ENCODE measurements at regions not wholly inside any gene's neighbourhood (a gene's known extent, or its start where the extent isn't known, plus 50 kb on each side); places are given as distances from the start of the nearest gene placed in this dataset.

DNA sequence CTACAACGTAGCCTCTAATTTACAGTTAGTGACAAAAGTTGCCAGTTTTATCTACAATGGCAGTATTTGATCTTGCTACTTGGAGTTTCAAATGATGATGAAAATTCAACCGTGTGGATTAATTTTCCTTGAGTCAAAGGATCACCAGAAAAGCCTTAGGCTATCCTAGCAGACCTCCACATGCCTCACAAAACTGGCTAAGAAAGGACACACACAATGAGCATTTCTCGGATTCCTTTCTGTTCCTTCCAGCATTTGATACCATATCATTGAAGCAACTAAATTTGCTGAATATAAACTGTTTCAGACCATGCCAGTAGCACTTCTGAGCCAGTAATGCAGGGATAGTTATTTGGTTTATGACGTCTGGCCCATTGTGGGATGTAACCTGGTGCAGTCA lies 587.4 kb upstream of the MDFIC2 start:
- DNase-seq (ENCODE audit: low read depth in 2 of 2): no peak

DNA sequence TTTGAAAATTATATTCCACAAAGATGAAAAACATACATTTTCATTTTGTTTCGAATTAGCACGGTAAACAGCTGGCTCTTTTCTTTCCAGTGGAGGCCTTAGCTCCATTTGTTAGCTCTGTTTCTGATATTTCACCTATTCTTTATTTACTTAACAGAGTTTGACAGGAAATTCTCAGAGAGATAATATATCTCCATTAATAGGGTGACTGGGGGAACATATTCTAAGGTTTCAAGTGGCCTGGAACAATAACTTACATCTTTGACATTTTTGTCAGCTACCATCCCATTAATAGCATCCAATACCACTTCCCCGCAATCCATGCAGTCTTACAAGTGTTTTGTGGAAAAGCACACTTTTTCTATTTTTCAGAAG lies 577.6 kb upstream of the MDFIC2 start:
- no peak for DNase-seq (ENCODE audit: low read depth in 2 of 2)

DNA sequence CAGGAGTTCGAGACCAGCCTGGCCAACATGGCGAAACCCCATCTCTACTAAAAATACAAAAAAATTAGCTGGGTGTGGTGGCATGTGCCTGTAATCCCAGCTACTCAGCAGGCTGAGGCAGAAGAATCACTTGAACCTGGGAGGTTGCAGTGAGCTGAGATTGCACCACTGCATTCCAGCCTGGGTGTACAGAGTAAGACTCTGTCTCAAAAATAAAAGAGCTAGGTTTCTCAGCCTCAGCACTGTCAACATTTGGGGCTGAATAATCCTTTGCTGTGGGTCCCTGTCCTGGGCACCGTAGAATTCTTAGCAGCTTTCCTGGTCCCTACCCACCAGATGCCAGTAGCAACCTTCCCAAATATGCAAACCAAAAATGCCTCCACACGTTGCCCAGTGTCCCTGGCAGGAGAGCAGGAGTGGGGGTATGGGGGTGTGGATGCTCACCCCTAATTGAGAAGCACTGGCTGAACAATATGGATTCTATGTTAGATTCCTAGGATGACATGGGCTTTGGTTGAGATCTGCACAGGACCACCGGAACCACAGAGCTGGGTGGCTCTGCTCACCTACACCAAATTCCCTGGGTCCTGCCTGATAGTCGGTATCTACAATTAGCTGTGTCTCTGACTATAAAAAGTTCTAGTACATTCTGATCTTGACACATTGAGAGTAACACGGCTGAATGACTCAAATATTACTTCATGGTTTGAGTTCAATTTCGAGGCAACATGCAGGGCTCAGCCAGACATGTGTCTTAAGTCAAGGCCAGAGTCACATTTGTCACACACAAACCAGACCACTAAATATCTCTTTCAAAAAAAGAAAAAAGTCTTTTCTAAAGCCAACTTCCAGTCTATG lies 577.0 kb upstream of the MDFIC2 start:
- no peak for DNase-seq (ENCODE audit: low read depth in 2 of 2)

DNA sequence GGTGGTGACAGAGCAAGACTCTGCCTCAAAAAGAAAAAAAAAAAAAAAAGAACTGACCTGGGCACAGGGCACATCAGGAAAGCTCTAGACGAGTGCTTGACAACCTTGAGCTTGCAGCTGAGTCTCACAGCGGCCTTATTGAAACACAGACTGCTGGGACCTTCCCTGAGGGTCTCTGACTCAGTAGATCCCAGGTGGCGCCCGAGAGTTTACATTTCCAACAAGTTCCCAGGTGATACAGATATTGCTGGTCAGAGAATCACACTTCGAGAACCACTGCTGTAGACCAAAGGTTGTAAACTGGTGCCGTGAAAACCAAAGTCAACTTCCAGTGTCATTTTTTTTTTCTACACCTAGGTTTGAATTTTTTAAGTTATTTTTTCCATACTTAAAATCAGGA lies 573.2 kb upstream of the MDFIC2 start:
- DNase-seq (ENCODE audit: low read depth in 2 of 2): no peak

DNA sequence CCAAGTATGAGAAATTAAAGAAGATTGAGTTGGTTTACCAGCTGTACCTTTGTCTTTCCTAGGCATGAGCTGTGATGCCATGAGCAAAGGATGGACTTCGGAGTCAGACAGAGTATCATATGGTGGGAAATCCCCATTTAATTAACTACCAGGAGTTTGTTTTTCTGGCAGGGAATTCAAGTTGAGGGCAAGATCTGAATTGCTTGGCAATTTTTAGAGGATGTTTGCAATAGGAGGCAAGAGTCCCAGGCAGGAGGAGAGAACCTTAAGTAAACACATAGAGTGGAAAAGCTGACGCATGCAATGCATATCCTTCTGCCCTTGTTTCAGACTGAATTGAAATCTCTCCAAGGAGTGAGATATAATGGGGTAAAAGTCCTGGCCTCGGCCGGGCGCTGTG lies 569.7 kb upstream of the MDFIC2 start:
- DNase-seq (ENCODE audit: low read depth in 2 of 2): no peak

DNA sequence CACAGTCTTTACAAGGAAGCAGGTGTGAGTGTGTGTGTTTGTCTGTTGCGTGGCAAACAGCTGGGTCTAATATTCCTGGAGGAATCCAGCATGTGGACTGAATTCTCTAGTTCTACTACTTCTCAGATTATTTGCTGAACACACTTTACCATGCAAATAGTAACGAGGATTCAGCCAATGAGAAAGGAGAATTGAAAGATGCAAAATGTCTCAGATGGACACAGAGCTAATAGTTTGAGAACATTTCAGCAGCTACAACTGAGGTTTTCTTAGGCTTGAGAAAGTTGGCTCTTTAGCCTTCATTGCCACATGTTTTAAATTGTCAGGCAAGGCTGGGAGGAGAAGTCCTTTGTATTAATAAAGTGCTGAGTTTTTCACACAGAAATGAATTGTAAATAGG lies 568.0 kb upstream of the MDFIC2 start:
- DNase-seq (ENCODE audit: low read depth in 2 of 2): no peak

DNA sequence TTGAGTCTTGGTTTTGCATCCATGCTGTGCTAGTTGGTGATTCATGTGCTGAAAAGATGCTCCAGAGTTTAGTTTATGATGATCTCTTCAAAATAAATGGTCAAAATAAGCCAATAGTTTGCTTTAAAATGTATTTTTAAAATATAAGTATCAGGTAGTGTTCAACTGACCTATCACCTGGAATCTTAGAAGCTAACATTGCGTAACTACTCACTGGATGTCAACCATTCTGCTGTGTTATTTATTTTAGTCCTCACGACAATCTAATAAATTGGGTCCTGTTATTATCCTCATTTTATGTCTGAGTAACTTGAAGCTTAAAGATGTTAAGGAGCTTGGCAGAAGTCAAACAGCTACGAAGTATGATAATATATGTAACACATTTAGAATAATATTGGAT lies 563.7 kb upstream of the MDFIC2 start:
- DNase-seq (ENCODE audit: low read depth in 2 of 2): no peak

DNA sequence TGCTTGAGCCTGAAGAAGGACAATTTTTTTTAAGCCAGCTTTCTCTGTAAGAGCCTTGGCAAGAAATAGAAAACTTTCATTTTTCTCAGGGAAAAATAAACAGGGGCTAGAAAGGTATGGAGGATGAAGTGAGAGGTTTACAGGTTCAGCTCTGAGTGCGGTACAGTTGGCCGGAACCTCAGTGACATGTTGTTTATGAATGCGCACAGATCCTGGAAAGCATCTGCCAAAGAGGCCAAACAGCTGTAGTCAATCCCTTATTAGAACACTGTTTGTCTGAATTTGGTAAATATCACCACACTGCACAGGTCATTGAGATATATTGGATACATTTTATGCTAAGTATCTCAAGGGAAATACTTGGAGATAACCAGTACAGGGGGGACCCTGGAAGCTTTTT lies 561.8 kb upstream of the MDFIC2 start:
- no peak for DNase-seq (ENCODE audit: low read depth in 2 of 2)

DNA sequence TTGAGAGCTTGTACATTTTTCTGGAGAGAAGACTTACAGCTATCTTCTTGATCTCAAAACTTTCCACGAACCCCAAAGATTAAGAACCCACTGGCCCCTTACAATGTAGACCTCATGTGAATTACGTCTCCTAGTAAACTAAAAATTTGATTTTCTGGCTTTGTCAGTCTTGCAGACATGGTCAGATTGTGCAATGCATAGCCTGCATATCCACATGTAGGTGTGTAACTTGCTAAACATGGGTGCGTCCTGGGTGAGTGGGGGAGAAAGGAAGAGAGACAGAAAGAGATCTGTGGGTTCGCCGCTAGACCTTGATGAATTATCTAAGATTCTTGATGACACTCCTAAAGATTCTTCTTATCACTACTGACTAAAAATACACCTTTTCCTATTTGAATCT lies 561.2 kb upstream of the MDFIC2 start:
- no peak for DNase-seq (ENCODE audit: low read depth in 2 of 2)

DNA sequence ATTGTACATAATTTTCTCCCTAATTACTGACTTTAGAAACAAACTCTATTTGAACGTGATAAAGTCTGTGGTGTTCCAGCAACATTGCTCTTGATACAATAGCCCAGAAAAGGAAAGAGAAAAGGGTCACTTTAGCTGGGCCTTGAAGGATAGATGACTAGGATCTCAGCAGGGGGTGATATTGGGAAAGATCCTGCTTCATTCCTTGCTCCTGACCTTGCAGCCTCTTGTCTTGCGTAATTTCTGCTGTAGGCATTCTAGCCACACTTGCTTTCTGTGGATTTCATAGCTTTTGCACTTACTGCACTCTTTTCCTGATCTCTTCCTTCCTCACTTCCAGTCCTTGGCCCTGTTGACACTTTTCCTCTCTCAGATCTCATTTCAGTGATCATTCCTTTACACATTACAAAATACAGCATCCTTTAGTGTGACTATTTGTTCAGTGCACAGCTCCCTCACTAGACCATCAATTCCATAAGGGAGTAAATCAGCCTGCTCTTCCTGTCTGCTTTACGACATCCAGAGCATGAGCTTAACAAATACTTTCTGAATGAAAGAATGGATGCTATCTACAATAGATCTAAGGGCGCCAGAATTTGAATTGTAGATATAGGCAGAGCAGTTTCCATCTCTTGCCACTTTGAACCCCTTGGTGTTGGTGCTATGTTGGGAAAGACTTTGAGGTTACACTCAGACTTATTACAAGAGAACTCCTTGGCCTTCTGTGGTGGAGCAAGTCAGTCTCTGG lies 559.6 kb upstream of the MDFIC2 start:
- DNase-seq (ENCODE audit: low read depth in 2 of 2): no peak

DNA sequence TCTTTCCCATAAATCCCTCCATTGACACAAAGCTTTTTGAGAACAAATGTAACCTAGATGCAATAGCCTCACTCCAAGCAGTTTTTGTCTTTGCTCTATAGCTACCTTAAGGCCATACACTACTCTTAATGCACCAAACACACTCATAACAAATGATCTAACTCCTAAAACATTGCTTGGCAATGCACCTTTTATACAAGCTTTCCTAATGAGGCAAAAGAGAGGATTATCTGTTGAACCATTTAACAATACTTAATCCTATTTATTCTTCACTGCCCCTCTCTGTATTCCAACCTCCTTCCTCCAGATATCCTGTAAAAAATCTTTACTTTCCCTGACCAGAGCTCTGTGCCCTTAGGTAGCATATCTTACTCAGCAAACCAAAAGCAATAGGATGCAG lies 558.1 kb upstream of the MDFIC2 start:
- DNase-seq (ENCODE audit: low read depth in 2 of 2): no peak

DNA sequence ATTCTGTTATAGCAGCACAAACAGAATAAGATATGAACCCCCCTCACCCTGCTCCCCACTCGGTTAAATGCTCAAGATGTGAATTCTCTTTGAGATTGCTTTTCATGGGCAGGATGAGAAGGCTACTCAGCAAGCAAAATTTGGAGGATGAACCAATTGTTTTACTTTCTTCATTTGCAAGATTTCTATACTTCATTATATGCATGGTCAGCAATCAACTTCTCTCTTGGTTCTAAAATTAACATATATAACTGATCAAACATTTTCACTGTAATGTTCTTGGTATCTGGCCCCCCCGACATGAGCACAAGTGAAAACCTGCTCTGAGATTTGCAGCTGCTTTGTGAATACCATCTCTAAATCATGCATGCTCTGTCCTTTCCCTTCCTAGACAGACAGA lies 556.1 kb upstream of the MDFIC2 start:
- DNase-seq (ENCODE audit: low read depth in 2 of 2): no peak

DNA sequence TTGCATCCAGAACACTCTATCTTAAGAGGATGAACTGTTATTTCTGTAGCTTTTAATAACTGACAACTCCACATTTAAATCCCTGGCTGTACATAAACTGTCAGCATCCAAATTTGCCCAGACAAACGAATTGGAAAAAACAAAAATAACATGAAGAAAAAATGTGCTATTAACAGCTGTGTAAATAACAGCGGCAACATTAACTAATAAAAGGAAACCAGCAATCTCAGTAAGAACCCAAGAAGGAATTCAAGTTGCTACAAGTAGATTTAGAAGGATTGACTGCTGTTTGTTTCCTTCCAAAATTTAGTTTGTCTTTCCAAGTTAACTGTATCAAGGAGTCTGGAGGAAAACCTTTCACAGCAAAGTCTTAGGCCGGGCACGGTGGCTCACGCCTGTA lies 550.6 kb upstream of the MDFIC2 start:
- DNase-seq (ENCODE audit: low read depth in 2 of 2): no peak

DNA sequence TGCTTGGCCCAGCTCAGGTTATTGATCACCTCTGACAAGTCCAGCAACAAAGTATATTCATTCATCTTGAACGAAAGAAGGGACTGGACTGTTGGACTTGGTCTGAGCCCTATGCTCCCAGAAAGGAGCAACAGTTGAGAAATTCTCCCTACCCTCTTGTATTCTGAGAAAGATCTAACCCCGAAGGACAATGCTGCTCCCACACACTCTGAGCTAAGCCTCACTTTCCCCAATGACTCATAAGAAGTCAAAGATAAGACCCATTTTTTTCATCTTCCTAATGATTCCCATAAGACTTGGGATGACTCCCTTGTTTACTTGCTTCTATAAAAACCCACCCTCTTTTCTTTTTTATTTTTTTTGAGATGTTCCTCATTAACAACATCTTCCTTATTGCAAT lies 549.4 kb upstream of the MDFIC2 start:
- no peak for DNase-seq (ENCODE audit: low read depth in 2 of 2)

DNA sequence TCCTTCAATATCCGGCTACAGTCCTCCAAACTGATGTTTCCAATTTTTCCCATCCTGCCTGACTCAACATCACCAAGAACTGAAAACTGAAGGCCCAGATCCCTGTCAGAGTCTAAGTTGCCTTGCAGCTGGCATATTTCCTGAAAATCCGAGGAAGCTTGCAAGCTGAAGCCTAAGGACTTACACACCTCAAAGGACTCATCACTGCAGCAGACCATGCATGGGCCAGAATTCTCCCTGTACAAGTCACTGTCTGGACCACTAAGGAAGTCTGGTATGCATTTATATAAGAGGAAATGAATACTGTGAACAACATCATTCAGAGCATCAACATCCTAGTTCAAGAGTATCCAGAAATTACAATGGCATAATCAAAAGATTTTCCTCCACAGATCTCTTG lies 548.8 kb upstream of the MDFIC2 start:
- DNase-seq (ENCODE audit: low read depth in 2 of 2): no peak

DNA sequence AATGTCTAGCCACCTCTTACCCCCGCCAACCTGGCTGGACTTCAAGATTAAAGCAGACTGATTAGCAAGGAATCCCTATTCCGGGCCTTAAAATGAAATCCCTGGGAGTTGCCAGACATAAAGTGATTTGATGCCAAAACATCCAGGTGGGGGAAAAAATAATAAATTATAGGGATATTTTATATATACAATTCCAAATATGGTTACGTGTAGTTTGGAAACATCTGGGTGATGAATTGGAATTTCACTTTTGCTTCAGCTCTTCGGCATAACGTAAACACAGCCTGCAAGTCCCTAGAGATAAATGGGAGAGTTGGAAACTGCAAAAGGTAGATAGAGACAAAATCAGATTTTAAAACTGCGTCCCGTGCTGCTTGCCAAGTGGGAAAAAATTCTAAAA lies 545.5 kb upstream of the MDFIC2 start:
- no peak for DNase-seq (ENCODE audit: low read depth in 2 of 2)

DNA sequence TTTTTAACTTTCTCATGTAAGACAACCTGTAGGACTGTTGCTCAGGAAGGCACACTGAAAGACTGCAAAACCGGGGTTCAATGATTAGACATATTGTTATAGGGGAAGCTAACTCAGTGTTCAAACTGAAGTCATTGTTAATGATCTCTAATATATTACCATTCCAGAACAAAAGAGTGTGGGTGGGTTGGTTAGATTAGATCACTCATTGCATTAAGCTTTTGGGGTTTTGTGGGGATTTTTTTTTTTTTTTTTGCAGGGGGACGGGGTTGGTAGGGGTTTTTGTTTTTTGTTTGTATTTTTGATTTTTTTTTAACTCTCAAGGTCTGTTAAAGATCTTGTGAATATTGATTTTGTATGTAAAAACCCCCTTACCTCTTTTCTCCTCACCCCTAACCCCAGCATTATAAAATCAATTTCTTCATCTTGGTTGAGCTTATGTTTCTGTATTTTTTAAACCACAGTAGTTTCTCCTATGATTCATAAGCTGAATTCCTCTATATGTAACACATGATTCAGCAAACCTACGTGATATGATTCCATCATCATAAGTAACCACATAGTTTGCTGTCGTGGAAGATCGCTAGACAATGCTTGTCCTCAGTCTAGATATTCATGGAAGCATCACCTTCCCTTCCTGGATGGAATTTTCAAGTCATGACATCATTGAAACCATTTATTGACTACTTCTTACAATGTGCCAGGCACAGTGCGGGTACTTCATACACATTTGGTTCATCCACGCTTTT lies 544.1 kb upstream of the MDFIC2 start:
- no peak for DNase-seq (ENCODE audit: low read depth in 2 of 2)

DNA sequence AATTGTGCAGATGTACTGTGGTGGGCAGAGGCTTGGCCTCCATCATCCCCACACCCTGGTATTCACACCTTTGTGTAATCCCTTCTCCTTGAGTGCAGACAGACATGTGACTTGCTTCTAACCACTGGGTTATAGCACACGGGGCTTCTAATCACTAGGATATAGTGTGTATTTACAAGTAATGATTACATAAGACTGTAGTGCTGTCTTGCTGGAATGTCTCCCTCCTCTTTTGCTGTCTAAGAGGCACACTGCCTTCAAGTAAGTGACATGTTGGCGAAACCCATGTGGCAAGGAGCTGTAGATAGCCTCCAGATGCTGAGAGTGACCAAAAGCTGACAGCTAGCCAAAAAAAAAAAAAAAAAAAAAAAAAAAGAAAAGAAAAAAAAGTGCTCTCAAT lies 542.7 kb upstream of the MDFIC2 start:
- no peak for DNase-seq (ENCODE audit: low read depth in 2 of 2)

DNA sequence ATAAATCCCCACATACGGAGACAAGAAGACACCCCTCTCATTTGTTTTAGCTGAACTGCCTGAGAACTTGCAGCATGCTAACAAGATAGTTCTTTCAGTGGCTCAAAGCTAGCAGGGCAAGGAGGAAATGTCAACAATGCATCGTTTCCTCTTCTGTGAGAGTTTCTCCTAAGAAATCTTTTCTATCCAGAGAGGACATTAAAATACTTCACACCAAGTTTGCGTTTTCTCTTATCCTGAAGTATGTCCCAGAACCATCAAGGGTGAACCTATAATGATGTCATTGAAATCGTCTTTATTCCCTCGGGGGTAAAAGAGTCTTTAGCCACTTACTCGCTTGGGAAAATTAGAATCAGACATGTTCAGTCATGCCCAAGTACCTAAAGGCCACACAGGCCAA lies 541.7 kb upstream of the MDFIC2 start:
- no peak for DNase-seq (ENCODE audit: low read depth in 2 of 2)

DNA sequence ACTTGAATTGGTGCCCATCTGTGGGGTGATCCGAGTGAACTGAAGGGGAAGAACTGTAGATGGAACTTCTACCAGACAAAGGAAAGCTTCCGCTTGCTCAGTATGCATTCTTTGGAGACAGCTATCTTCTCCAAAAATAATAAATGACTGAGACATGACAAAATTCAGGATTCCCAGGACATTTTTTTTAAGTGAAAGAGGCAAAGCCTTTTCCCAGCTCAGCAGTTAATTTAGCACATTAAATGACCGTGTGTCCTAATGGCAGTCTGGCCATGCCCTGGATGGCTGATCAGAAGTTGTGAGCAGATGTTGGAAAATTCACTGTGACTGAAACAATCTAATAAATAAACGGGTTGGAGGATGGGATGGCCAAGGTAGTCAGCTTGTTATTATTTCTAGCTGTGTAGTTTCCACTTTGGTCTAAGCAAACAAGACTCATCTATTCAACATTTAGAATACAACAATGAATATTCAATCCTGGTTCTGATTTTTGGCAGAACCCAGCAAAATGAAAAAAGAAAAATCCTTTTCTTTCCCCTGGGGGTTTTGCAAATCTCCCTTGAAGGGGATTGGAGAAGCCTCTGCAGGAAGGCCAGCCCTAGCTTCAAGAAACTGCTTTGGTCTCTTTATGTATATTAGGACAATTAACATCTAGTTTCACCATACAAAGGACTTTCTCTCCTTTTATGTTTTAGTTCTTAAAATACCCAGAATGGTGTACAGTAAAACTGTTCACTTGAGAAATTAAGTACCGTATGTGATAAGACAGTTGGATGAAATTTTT lies 540.9 kb upstream of the MDFIC2 start:
- no peak for DNase-seq (ENCODE audit: low read depth in 2 of 2)

DNA sequence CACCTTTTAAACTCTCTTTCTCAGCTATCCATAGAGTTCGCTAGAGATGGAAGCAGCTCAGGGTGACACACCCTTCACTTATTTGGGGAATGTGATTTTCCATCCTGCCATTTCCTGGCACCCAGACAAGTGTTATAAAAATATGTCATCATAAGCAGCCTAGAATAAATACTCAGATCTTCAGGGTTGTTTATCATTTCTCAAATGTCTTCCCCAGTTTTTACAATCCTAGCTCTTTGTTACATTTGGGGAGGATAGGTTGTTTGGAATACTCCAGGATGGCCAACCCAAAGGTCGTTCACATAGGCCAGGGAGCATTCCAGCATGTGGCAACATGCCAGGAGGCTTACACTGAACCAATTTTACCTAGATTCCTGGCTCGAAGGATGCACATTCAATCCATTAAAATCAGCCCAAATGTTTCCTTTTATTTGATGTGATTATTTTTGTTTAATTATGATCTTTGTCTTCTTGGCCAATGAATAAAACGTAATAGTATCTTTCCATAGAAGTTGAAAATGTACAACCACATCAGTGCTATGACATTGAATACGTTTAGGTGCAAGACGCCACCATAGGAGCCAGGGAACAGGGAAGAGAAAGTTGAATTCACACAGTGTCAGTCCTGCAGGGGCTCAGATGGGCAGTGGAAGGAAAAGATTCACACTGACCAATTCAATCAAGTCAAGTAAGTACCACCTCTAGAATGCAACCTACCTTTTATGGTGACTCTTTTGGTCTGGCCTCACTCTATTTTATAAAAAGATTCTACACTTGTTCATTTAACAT lies 537.7 kb upstream of the MDFIC2 start:
- DNase-seq (ENCODE audit: low read depth in 2 of 2): no peak

Measured in stimulated activated CD8-positive, alpha-beta memory T cell treated with anti-CD3 and anti-CD28 coated beads, Interleukin-15, amount 100 ng/mL, for 4 hours (primary cell).